ENCODE measurements at regions not wholly inside any gene's neighbourhood (a gene's known extent, or its start where the extent isn't known, plus 50 kb on each side); places are given as distances from the start of the nearest gene placed in this dataset.

GRCh38 chr2:180419212-180419611, 412.1 kb upstream of the CWC22 start:
- DNase-seq (ENCODE audit: low read depth), result no peak
- H3K4me3 ChIP-seq (ENCODE audit: control insufficient read depth, low read depth, low read length), result no peak overlapping the region
- no peak for TF ChIP-seq CTCF (IDR thresholded peaks at IDR 0.05; ENCODE audit: control insufficient read depth, insufficient read depth, low read depth, low read length, missing control alignments)

GRCh38 chr2:180416627-180417026, 409.5 kb upstream of the CWC22 start:
- no peak for DNase-seq (ENCODE audit: low read depth)
- TF ChIP-seq CTCF (IDR thresholded peaks at IDR 0.05; ENCODE audit: control insufficient read depth, insufficient read depth, low read depth, low read length, missing control alignments), result no peak

GRCh38 chr2:180413336-180413735, 406.2 kb upstream of the CWC22 start:
- no peak for TF ChIP-seq CTCF (IDR thresholded peaks at IDR 0.05; ENCODE audit: control insufficient read depth, insufficient read depth, low read depth, low read length, missing control alignments)
- no peak for DNase-seq (ENCODE audit: low read depth)

More at GRCh38 chr2:180416627-180417026, 409.5 kb upstream of the CWC22 start:
- no peak overlapping the region for H3K4me3 ChIP-seq (ENCODE audit: control insufficient read depth, low read depth, low read length)

GRCh38 chr2:180412219-180412618, 405.1 kb upstream of the CWC22 start:
- no peak for DNase-seq (ENCODE audit: low read depth)
- TF ChIP-seq CTCF (IDR thresholded peaks at IDR 0.05; ENCODE audit: control insufficient read depth, insufficient read depth, low read depth, low read length, missing control alignments), result no peak
- H3K4me3 ChIP-seq (ENCODE audit: control insufficient read depth, low read depth, low read length), result no peak overlapping the region

More at GRCh38 chr2:180413336-180413735, 406.2 kb upstream of the CWC22 start:
- H3K4me3 ChIP-seq (ENCODE audit: control insufficient read depth, low read depth, low read length), result no peak overlapping the region

- no peak for DNase-seq (ENCODE audit: low read depth)
- no peak for TF ChIP-seq CTCF (IDR thresholded peaks at IDR 0.05; ENCODE audit: control insufficient read depth, insufficient read depth, low read depth, low read length, missing control alignments)
- H3K4me3 ChIP-seq (ENCODE audit: control insufficient read depth, low read depth, low read length), result no peak overlapping the region
Observed at GRCh38 chr2:180411661-180412060, 404.6 kb upstream of the CWC22 start.

GRCh38 chr2:180406687-180407086, 399.6 kb upstream of the CWC22 start:
- no peak for DNase-seq (ENCODE audit: low read depth)
- H3K4me3 ChIP-seq (ENCODE audit: control insufficient read depth, low read depth, low read length), result no peak overlapping the region
- no peak for TF ChIP-seq CTCF (IDR thresholded peaks at IDR 0.05; ENCODE audit: control insufficient read depth, insufficient read depth, low read depth, low read length, missing control alignments)

- no peak for TF ChIP-seq CTCF (IDR thresholded peaks at IDR 0.05; ENCODE audit: control insufficient read depth, insufficient read depth, low read depth, low read length, missing control alignments)
- DNase-seq (ENCODE audit: low read depth), result no peak
- H3K4me3 ChIP-seq (ENCODE audit: control insufficient read depth, low read depth, low read length), result no peak overlapping the region
Observed at GRCh38 chr2:180405520-180405919, 398.4 kb upstream of the CWC22 start.
